Breast epithelium (tissue), 3 donors: ENCODE measurements at regions not wholly inside any gene's neighbourhood (a gene's known extent, or its start where the extent isn't known, plus 50 kb on each side); places are given as distances from the start of the nearest gene placed in this dataset.

Experiments used
- CTCF ChIP-seq, 3 donors: fragments of 450-650 bp; IDR thresholded peaks; one replicate each; pipeline ENCODE4 v1.5.1; 2016 to 2017; ENCODE audit warnings: antibody characterized with exemption in 3 of 3, mild to moderate bottlenecking in 3 of 3, moderate library complexity in 3 of 3
- POLR2AphosphoS5 ChIP-seq, 3 donors: sonication (generic); formaldehyde crosslinking; IDR thresholded peaks; one replicate each; pipeline ENCODE4 v1.6.1; 2017; ENCODE audit warnings: antibody characterized with exemption in 3 of 3

GRCh38 chr3:176873261-176873660, 324.0 kb downstream of the TBL1XR1 start:
- TF ChIP-seq POLR2AphosphoS5 (IDR thresholded peaks at IDR 0.05) (no peak), CTCF (IDR thresholded peaks at IDR 0.05) (no peak)
